ENCODE measurements at regions not wholly inside any gene's neighbourhood (a gene's known extent, or its start where the extent isn't known, plus 50 kb on each side); places are given as distances from the start of the nearest gene placed in this dataset.

DNA sequence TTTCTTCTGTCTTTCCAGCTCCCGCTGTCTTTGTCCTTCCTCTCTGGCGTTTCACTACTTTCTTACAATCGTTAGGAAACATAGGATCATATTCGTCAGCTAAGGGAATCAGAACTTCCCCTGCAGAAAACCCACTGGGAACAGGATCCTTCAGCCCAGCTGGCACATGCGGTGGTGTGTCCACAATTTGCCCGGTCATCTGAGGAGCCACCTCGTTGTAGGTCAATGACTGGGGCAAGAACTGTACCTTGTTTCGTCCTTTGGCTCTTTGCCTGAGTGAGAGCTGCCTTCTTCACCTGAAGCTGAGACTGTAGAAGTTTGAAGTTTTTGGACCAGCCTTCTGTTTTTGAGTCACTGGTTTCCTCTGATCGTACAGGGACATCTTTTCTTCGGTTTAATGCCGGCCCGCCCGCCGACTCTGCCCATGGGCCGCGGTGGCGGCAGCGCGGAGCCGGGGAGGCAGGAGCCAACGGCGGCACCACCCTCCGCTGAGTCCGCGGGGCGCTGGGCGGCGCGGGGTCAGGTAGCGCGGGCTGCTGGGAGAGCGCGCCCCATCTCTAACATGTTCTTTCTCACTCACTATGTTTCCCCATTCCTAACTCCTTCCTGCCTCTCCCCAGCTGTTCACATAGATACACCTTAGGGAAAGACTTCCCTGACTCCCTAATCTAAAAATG lies 214.1 kb upstream of the NANOGP8 start:
- 97% methylated on average over 33 of the region's 33 CpGs for WGBS
- TF ChIP-seq, protein P1, sequence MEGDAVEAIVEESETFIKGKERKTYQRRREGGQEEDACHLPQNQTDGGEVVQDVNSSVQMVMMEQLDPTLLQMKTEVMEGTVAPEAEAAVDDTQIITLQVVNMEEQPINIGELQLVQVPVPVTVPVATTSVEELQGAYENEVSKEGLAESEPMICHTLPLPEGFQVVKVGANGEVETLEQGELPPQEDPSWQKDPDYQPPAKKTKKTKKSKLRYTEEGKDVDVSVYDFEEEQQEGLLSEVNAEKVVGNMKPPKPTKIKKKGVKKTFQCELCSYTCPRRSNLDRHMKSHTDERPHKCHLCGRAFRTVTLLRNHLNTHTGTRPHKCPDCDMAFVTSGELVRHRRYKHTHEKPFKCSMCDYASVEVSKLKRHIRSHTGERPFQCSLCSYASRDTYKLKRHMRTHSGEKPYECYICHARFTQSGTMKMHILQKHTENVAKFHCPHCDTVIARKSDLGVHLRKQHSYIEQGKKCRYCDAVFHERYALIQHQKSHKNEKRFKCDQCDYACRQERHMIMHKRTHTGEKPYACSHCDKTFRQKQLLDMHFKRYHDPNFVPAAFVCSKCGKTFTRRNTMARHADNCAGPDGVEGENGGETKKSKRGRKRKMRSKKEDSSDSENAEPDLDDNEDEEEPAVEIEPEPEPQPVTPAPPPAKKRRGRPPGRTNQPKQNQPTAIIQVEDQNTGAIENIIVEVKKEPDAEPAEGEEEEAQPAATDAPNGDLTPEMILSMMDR (IDR thresholded peaks at IDR 0.05), result no peak
- no peak overlapping the region for H3K4me3 ChIP-seq
- H3K4me1 ChIP-seq (replicated peaks), result no peaks in the 10 kb centered on the region
- no peaks in the 10 kb centered on the region for H3K27me3 ChIP-seq (replicated peaks; ENCODE audit: insufficient read depth)
- intact Hi-C loops (cut with DNase I), result loop anchor here (10.0 kb wide), 1 partner anchor 216 kb away; no protein-coding TSS in a partner anchor
- no peaks in the 10 kb centered on the region for H3K36me3 ChIP-seq
- H3K9me3 ChIP-seq, result no peaks in the 10 kb centered on the region
- no peak for DNase-seq (ENCODE audit: low spot score)
- no peak overlapping the region for H3K27ac ChIP-seq

DNA sequence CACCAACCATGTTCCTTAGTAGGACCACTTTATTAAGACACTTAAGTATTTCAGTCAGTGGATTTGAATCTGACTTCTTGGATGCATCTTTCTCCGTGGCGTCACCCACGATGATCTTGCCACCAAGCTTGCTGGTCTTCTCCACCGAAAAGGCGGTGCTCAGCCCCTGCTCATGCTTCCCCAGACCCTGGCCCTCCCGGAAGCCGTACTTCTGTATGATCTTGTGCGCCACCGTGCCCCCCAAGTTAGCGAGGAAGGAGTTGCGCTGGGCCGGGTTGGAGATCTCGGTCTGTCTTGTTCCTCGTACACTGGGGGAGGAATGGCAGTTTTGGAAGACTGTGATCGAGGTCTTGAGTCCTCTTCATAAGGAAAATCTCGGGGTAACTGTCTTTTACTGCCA lies 213.4 kb upstream of the NANOGP8 start:
- DNase-seq (ENCODE audit: low spot score), result no peak
- Histone ChIP-seq H3K36me3 (no peaks in the 10 kb centered on the region), H3K4me1 (replicated peaks) (no peaks in the 10 kb centered on the region), H3K9me3 (no peaks in the 10 kb centered on the region), H3K27me3 (replicated peaks; ENCODE audit: insufficient read depth) (no peaks in the 10 kb centered on the region), H3K4me3 (no peak overlapping the region), H3K27ac (no peak overlapping the region)
- intact Hi-C loops (cut with DNase I), result loop anchor here (10.0 kb wide), 1 partner anchor 216 kb away; no protein-coding TSS in a partner anchor
- 97% methylated on average over 16 of the region's 16 CpGs for WGBS
- no peak for TF ChIP-seq POLR2A (IDR thresholded peaks at IDR 0.05)
- TF ChIP-seq, protein P1 (IDR thresholded peaks at IDR 0.05), result no peak
- no peak for TF ChIP-seq POLR2AphosphoS5 (IDR thresholded peaks at IDR 0.05)

DNA sequence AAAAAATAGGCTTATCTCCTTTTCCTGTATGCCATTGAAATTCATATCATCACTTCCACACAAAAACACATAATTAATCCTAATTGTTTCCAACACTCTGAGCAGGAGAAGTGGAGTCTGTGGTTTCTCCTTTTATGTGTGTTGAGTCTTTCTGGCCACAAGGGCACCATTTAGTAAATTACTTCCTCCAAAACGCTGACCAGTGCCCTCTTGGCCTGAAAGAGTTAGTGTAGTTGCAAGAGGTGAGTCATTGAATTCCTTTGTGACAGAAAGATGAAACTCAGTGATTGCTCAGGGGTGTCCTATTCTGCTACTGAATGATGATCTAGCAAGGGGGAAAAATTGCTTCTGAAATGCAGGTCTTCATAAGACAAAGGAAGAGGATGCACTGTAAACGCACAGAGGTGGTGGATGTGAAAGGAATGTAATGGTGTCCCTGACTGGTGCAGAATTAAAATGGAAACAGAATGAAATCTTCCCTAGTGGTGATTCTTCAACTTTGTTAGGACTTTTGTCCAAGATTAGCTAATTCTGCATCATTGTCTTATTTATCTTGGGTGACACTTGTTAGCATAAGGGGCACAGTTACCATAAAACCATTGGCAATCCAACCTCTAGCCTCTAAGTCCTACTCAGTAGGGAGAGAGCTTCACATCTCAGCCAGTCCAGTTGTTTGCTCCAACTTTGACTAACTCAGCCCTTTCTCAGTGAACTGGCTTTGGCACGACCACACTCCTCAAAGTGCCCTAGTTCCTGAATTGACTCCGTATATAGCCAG lies 208.4 kb upstream of the NANOGP8 start:
- TF ChIP-seq, protein P1 (IDR thresholded peaks at IDR 0.05), result no peak
- TF ChIP-seq POLR2AphosphoS5 (IDR thresholded peaks at IDR 0.05), result no peak
- no peak for TF ChIP-seq POLR2A (IDR thresholded peaks at IDR 0.05)
- Histone ChIP-seq H3K36me3 (no peaks in the 10 kb centered on the region), H3K4me3 (no peak overlapping the region), H3K4me1 (replicated peaks) (no peaks in the 10 kb centered on the region), H3K27me3 (replicated peaks; ENCODE audit: insufficient read depth) (no peaks in the 10 kb centered on the region), H3K27ac (no peak overlapping the region), H3K9me3 (no peaks in the 10 kb centered on the region)
- WGBS, result 77% methylated on average over 4 of the region's 4 CpGs
- no peak for DNase-seq (ENCODE audit: low spot score)
- intact Hi-C loops (cut with DNase I), result loop anchor here (10.0 kb wide), 1 partner anchor 221 kb away; no protein-coding TSS in a partner anchor

DNA sequence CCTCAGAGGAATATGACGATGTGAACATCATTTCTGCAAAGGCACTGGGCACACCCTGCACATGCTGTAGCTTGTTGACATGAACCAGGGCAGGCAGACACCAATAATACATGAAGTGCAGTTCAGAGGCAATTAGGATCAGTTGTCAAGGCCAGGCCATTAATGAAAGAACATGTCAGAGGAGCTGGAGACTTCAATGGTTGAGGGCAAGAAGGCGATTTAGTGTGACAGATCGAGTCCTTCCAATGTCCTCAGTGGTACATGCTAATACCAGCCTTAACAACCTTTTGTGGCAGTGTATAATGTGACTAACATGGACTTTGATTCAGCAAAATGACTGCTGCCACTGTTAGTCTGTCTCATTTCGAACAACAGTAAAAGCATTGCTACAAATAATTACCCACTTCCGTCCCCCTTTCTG lies 205.2 kb upstream of the NANOGP8 start:
- DNase-seq (ENCODE audit: low spot score), result no peak
- H3K9me3 ChIP-seq, result no peaks in the 10 kb centered on the region
- H3K27ac ChIP-seq, result no peak overlapping the region
- no peaks in the 10 kb centered on the region for H3K4me1 ChIP-seq (replicated peaks)
- 84% methylated on average over 5 of the region's 5 CpGs for WGBS
- H3K4me3 ChIP-seq, result no peak overlapping the region
- TF ChIP-seq POLR2AphosphoS5 (IDR thresholded peaks at IDR 0.05) (no peak), POLR2A (IDR thresholded peaks at IDR 0.05) (no peak)
- TF ChIP-seq, protein P1 (IDR thresholded peaks at IDR 0.05), result no peak
- no peaks in the 10 kb centered on the region for H3K27me3 ChIP-seq (replicated peaks; ENCODE audit: insufficient read depth)
- intact Hi-C loops (cut with DNase I), result loop anchor here (10.0 kb wide), 1 partner anchor 224 kb away; no protein-coding TSS in a partner anchor
- no peaks in the 10 kb centered on the region for H3K36me3 ChIP-seq

All from prostate gland (tissue), 2 donors.